ENCODE measurements at regions not wholly inside any gene's neighbourhood (a gene's known extent, or its start where the extent isn't known, plus 50 kb on each side); places are given as distances from the start of the nearest gene placed in this dataset.

DNA sequence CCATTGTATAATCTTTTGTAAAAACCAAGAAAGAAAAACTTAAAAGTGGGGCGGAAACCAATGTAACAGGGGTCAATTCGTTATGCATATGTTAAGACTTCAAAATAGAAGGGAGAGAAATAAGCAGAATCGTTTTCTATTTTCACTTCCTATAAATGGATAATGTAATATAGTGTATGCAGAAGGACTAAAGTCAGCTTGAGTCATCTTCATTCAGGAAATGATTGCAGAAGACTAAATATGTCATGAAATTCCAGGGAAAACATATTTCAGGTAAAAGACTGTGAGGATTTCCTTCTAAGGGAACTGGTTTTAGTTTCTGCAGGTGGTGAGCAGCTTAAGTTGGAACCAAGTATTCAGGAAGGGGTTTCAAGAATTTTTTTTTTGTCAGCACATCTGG, 753.3 kb downstream of the IRX1 start:
- no peaks in the 10 kb centered on the region for H3K79me2 ChIP-seq (ENCODE audit: insufficient read depth, low read length)
- TF ChIP-seq, protein P1, sequence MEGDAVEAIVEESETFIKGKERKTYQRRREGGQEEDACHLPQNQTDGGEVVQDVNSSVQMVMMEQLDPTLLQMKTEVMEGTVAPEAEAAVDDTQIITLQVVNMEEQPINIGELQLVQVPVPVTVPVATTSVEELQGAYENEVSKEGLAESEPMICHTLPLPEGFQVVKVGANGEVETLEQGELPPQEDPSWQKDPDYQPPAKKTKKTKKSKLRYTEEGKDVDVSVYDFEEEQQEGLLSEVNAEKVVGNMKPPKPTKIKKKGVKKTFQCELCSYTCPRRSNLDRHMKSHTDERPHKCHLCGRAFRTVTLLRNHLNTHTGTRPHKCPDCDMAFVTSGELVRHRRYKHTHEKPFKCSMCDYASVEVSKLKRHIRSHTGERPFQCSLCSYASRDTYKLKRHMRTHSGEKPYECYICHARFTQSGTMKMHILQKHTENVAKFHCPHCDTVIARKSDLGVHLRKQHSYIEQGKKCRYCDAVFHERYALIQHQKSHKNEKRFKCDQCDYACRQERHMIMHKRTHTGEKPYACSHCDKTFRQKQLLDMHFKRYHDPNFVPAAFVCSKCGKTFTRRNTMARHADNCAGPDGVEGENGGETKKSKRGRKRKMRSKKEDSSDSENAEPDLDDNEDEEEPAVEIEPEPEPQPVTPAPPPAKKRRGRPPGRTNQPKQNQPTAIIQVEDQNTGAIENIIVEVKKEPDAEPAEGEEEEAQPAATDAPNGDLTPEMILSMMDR (IDR thresholded peaks at IDR 0.05; ENCODE audit: insufficient read depth, low read depth, low read length), result no peak
- no peak for TF ChIP-seq EZH2 (IDR thresholded peaks at IDR 0.05; ENCODE audit: insufficient read depth, low read length)

DNA sequence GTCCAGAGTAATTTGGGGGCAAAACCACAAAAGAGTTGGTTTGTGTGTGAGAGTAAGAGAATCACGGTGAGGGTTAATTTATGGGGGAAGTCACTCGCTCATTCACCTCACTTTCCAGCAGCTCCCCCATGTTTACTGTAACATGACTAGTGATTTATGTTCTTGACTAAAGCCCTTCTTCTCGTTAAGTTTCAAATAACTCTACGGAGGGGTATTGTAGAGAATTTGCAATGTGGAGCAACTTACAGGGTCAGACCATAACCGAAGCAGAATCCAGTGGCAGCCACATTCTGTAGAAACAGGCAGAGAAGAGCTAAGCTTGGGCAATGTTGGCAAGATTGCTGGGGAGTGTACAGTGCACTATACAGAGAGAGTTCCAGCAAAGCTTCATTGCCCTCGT, 760.6 kb downstream of the IRX1 start:
- peaks cover 8% of the 10 kb centered on the region for H3K27me3 Mint-ChIP-seq (ENCODE audit: low read depth, unreplicated experiment)
- H3K79me2 ChIP-seq (ENCODE audit: insufficient read depth, low read length), result no peaks in the 10 kb centered on the region
- no peaks in the 10 kb centered on the region for H3K4me1 Mint-ChIP-seq (ENCODE audit: low read depth, unreplicated experiment)
- no peaks in the 10 kb centered on the region for H3K36me3 ChIP-seq (ENCODE audit: insufficient read depth, low read length)
- H3K27me3 ChIP-seq (ENCODE audit: insufficient read depth, low read length), result no peaks in the 10 kb centered on the region
- H3K27ac Mint-ChIP-seq (ENCODE audit: unreplicated experiment), result no peak overlapping the region
- H3K4me3 ChIP-seq (ENCODE audit: insufficient read depth, low read depth, low read length), result no peak overlapping the region
- peaks cover 7% of the 10 kb centered on the region for H3K9me3 ChIP-seq (ENCODE audit: insufficient read depth, low read depth, low read length)
- no peak overlapping the region for H3K4me2 ChIP-seq (ENCODE audit: low read length)
- no peak overlapping the region for H3K4me3 Mint-ChIP-seq (ENCODE audit: unreplicated experiment)
- H3K27ac ChIP-seq (ENCODE audit: low read depth, low read length), result no peak overlapping the region
- H3K9ac ChIP-seq (ENCODE audit: low read length), result no peak overlapping the region
- H3K36me3 Mint-ChIP-seq (ENCODE audit: low read depth, unreplicated experiment), result peaks cover 1% of the 10 kb centered on the region
- FAIRE-seq (no peak), DNase-seq (ENCODE audit: low read depth) (no peak)
- peaks cover 3% of the 10 kb centered on the region for H3K9me3 Mint-ChIP-seq (ENCODE audit: unreplicated experiment)
- TF ChIP-seq, protein P1 (IDR thresholded peaks at IDR 0.05; ENCODE audit: insufficient read depth, low read depth, low read length), result no peak
- TF ChIP-seq EZH2 (IDR thresholded peaks at IDR 0.05; ENCODE audit: insufficient read depth, low read length), result no peak
- no peaks in the 10 kb centered on the region for H3K4me1 ChIP-seq (ENCODE audit: insufficient read depth, low read length)
- no peaks in the 10 kb centered on the region for H4K20me1 ChIP-seq (ENCODE audit: insufficient read depth, low read length)
- H2AFZ ChIP-seq (ENCODE audit: low read depth, low read length), result no peak overlapping the region

More for the DNA sequence above, 753.3 kb downstream of the IRX1 start:
- no peaks in the 10 kb centered on the region for H4K20me1 ChIP-seq (ENCODE audit: insufficient read depth, low read length)
- no peak overlapping the region for H3K27ac ChIP-seq (ENCODE audit: low read depth, low read length)
- Mint-ChIP-seq H3K4me3 (ENCODE audit: unreplicated experiment) (no peak overlapping the region), H3K4me1 (ENCODE audit: low read depth, unreplicated experiment) (peaks cover 7% of the 10 kb centered on the region), H3K27ac (ENCODE audit: unreplicated experiment) (no peak overlapping the region), H3K9me3 (ENCODE audit: unreplicated experiment) (peaks cover 2% of the 10 kb centered on the region), H3K27me3 (ENCODE audit: low read depth, unreplicated experiment) (no peaks in the 10 kb centered on the region), H3K36me3 (ENCODE audit: low read depth, unreplicated experiment) (no peaks in the 10 kb centered on the region)
- no peaks in the 10 kb centered on the region for H3K36me3 ChIP-seq (ENCODE audit: insufficient read depth, low read length)
- H3K27me3 ChIP-seq (ENCODE audit: insufficient read depth, low read length), result no peaks in the 10 kb centered on the region
- no peak overlapping the region for H3K9ac ChIP-seq (ENCODE audit: low read length)
- H3K4me3 ChIP-seq (ENCODE audit: insufficient read depth, low read depth, low read length), result no peak overlapping the region
- no peak overlapping the region for H2AFZ ChIP-seq (ENCODE audit: low read depth, low read length)
- no peak overlapping the region for H3K4me2 ChIP-seq (ENCODE audit: low read length)
- FAIRE-seq (no peak), DNase-seq (ENCODE audit: low read depth) (no peak)
- no peaks in the 10 kb centered on the region for H3K4me1 ChIP-seq (ENCODE audit: insufficient read depth, low read length)
- H3K9me3 ChIP-seq (ENCODE audit: insufficient read depth, low read depth, low read length), result no peaks in the 10 kb centered on the region

DNA sequence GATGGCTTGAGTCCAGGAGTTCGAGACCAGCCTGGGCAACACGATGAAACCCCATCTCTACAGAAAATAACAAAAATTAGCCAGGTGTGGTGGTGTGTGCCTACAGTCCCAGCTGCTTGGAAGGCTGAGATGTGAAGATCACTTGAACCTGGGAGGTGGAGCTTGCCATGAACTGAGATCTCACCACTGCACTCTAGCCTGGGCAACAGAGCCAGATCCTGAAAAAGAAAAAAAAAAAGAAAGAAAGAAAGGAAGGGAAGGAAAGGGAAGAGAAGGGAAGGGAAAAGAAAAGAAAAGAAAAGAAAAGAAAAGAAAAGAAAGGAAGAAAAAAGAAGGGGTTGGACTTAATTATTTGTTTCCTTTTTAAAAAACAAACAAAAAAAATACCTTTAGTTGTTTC, 764.2 kb downstream of the IRX1 start:
- Histone ChIP-seq H3K9me3 (ENCODE audit: insufficient read depth, low read depth, low read length) (peaks cover 7% of the 10 kb centered on the region), H3K9ac (ENCODE audit: low read length) (no peak overlapping the region), H3K27ac (ENCODE audit: low read depth, low read length) (no peak overlapping the region), H3K36me3 (ENCODE audit: insufficient read depth, low read length) (no peaks in the 10 kb centered on the region), H2AFZ (ENCODE audit: low read depth, low read length) (no peak overlapping the region), H3K4me1 (ENCODE audit: insufficient read depth, low read length) (no peaks in the 10 kb centered on the region), H3K27me3 (ENCODE audit: insufficient read depth, low read length) (no peaks in the 10 kb centered on the region), H4K20me1 (ENCODE audit: insufficient read depth, low read length) (no peaks in the 10 kb centered on the region), H3K4me3 (ENCODE audit: insufficient read depth, low read depth, low read length) (no peak overlapping the region), H3K79me2 (ENCODE audit: insufficient read depth, low read length) (no peaks in the 10 kb centered on the region), H3K4me2 (ENCODE audit: low read length) (no peak overlapping the region)
- Mint-ChIP-seq H3K27ac (ENCODE audit: unreplicated experiment) (no peak overlapping the region), H3K9me3 (ENCODE audit: unreplicated experiment) (peaks cover 3% of the 10 kb centered on the region), H3K36me3 (ENCODE audit: low read depth, unreplicated experiment) (no peaks in the 10 kb centered on the region), H3K4me1 (ENCODE audit: low read depth, unreplicated experiment) (peaks cover 8% of the 10 kb centered on the region), H3K4me3 (ENCODE audit: unreplicated experiment) (no peak overlapping the region), H3K27me3 (ENCODE audit: low read depth, unreplicated experiment) (peaks cover 6% of the 10 kb centered on the region)
- no peak for DNase-seq (ENCODE audit: low read depth)
- FAIRE-seq, result no peak
- TF ChIP-seq, protein P1 (IDR thresholded peaks at IDR 0.05; ENCODE audit: insufficient read depth, low read depth, low read length), result no peak
- TF ChIP-seq EZH2 (IDR thresholded peaks at IDR 0.05; ENCODE audit: insufficient read depth, low read length), result no peak
